ENCODE measurements at regions not wholly inside any gene's neighbourhood (a gene's known extent, or its start where the extent isn't known, plus 50 kb on each side); places are given as distances from the start of the nearest gene placed in this dataset.

DNA sequence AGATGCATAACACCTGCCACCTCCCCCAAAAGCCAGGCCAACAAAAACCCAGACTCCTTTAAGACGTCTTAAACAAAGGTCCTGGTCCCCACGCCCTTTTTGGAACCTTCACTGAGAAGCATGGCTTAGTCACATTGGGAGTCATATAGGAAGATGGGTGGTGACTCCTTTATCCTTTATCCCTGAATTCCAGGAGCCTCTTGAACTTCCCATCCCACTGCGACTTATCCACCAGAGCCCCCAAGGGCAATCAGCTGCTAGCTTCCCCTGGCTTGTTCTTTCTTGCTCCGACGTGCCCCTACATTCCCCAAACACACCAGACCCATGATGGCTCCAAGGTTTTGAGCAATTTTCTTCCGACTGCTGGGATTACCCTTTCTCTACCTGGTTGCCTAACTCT, 567.0 kb upstream of the CADM1 start:
- TF ChIP-seq POLR2A (IDR thresholded peaks at IDR 0.05; ENCODE audit: low read length) (no peak), GATA1 (IDR thresholded peaks at IDR 0.05; ENCODE audit: low read depth, low read length) (no peak)

Data from erythroblast (primary cell).